ENCODE measurements at regions not wholly inside any gene's neighbourhood (a gene's known extent, or its start where the extent isn't known, plus 50 kb on each side); places are given as distances from the start of the nearest gene placed in this dataset.
"Not testable (repeated sequence)": the region's sequence is repeated elsewhere in the genome, so short reads cannot be mapped to it uniquely, and the experiment has no call there.

DNA sequence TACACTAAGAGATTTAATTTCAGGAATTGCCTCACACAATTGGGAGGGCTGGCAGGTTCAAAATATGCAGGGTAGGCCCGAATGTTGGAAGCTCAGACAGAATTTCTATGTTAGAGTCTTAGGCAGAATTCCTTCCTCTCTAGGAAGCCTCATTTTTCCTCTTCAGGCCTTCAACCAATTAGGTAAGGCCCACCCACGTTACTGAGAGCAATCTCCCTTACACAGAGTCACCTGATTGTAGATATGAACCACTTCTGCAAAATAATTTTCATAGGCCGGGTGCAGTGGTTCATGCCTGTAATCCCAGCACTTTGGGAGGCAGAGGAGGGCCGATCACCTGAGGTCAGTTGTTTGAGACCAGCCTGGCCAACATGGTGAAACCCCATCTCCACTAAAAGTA, 50.2 kb upstream of the HIVEP1 start:
- Mint-ChIP-seq H3K27me3 (no peaks in the 10 kb centered on the region), H3K4me3 (no peak overlapping the region), H3K9me3 (peaks cover 2% of the 10 kb centered on the region), H3K4me1 (no peaks in the 10 kb centered on the region), H3K27ac (no peak overlapping the region), H3K36me3 (ENCODE audit: low read depth) (no peaks in the 10 kb centered on the region)
- POLR2A ChIA-PET = no interaction called here
- DNase-seq = no peak
- CTCF ChIA-PET = interaction anchor here (1.2 kb wide), 1 partner anchor 137 kb away, joined by 3 read pairs; no protein-coding TSS in a partner anchor

DNA sequence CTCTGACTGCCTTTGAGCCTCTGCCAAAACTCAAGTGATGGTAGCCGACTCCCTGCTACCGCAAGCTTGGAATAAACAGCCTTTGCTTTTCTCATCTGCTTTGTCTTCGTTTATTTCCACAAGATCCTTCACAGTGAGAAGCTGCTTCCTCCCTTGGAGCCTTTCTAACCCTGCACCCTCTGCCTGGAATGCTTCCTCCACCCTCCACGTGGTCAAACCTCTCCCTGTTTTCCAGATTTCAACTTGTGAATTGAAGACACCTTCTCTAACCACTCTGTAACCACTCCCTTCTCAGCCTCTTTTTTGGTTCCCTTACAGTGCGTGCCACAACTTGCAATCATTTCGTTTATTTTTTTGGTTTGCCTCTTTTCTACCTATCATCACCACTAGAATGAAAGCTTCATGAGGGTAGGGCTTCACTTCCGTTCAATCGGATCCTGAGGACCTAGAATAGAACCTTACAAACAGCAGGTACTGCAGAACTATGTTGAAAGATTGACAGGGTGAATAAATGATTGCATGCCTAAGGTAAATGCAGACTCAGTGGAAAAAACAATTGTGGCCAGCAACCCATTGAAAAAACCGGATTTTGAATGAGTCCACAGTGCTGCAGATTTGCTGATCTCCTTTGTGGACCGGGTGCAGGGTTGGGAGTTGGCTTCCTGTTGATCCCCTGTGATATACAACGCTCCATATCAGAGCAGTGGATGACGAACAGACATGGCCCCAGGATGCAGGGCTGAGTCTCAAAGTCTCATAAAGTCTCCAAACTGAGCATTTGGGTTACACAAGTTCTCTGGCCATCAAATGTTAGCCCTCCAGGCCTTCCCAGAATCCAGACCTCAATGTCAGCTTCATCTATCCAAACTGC, 51.0 kb upstream of the HIVEP1 start:
- Mint-ChIP-seq H3K4me3 (no peak overlapping the region), H3K27me3 (no peaks in the 10 kb centered on the region), H3K27ac (no peak overlapping the region), H3K4me1 (no peaks in the 10 kb centered on the region), H3K36me3 (ENCODE audit: low read depth) (no peaks in the 10 kb centered on the region), H3K9me3 (peaks cover 5% of the 10 kb centered on the region)
- ChIA-PET POLR2A (no interaction called here), CTCF (no interaction called here)
- DNase-seq = no peak

DNA sequence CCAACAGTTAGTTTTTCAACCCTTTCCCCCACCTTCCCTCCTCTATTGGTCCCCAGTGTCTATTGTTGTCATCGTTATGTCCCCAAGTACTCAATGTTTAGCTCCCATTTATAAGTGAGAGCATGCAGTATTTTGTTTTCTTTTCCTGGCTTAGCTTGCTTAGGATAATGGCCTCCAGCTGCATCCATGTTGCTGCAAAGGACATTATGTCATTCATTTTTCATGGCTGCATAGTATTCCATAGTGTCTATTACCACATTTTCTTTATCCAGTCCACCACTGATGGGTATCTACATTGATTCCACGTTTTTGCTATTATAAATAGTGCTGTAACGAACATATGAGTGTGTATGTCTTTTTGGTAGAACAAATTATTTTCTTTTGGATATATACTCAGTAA, 55.3 kb upstream of the HIVEP1 start:
- no peak for DNase-seq
- POLR2A ChIA-PET = no interaction called here
- Mint-ChIP-seq H3K4me1 (no peaks in the 10 kb centered on the region), H3K9me3 (peaks cover 3% of the 10 kb centered on the region), H3K27ac (no peak overlapping the region), H3K27me3 (no peaks in the 10 kb centered on the region), H3K36me3 (ENCODE audit: low read depth) (no peaks in the 10 kb centered on the region), H3K4me3 (no peak overlapping the region)
- CTCF ChIA-PET = no interaction called here

DNA sequence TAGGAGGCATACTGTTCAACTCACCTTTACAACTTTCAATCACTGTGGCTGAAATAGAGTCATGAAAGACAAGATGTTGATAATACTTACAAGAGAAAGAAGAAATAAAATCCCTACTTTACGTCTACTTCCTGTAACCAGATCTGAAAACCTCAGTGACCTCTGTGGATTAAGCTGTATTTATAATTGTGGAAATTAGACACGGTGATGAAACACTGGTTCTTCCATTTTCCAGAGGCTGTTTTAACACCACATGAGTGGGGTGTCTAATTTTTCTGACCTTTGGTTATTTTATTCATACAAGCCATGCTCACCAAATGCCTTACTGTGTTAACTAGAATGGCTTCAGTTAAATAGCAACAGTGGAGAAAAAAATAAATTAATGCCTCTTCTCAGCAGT, 58.5 kb upstream of the HIVEP1 start:
- no peaks in the 10 kb centered on the region for H3K36me3 Mint-ChIP-seq (ENCODE audit: low read depth)
- H3K4me3 Mint-ChIP-seq = no peak overlapping the region
- no peak for DNase-seq
- CTCF ChIA-PET = interaction anchor here (1.2 kb wide), 1 partner anchor 19 kb away, joined by 3 read pairs; no protein-coding TSS in a partner anchor
- POLR2A ChIA-PET = no interaction called here
- H3K27me3 Mint-ChIP-seq = no peaks in the 10 kb centered on the region
- peaks cover 6% of the 10 kb centered on the region for H3K9me3 Mint-ChIP-seq
- no peaks in the 10 kb centered on the region for H3K4me1 Mint-ChIP-seq
- no peak overlapping the region for H3K27ac Mint-ChIP-seq

DNA sequence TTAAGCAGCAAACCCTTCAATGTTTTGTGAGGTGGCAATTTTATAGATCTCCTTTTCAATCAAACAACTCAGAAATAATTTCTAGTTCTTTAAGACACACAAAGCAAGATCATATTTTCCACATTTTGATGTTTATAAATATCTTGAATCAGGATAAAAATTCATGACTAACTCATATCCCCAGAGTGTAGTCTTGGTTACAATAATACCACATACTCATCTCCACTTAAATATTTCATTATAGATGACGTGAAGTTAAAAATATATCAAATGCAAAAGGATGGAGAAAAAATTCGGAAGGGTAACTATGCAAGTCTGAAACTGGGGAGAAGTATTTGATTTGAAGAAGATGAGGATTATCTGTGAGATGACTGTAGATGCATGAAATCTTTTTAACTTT, 59.8 kb upstream of the HIVEP1 start:
- Mint-ChIP-seq H3K4me3 (no peak overlapping the region), H3K9me3 (peaks cover 6% of the 10 kb centered on the region), H3K36me3 (ENCODE audit: low read depth) (no peaks in the 10 kb centered on the region), H3K4me1 (no peaks in the 10 kb centered on the region), H3K27ac (no peak overlapping the region), H3K27me3 (no peaks in the 10 kb centered on the region)
- ChIA-PET CTCF (interaction anchor here (0.6 to 1.2 kb wide), 2 partner anchors 20 to 948 kb away, joined by 3 read pairs; no protein-coding TSS in a partner anchor), POLR2A (no interaction called here)
- DNase-seq = no peak

DNA sequence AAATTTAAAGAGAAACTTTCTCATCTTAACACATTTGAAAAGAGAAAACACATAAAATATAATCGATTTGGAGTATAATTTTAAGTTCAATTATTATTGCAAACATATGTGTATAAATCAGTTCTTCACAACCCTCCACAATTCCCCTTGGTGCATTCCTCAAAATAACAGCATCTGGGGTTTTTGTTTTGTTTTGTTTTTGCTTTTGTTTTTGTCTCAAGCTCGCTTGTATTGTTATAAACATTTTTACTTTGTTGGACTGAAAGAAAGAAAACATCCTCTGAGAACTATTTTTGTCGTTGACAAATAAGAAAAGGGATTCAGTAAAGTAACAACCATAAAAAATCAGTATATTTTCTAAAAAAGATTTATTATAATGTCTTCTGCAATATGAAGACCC, 60.2 kb upstream of the HIVEP1 start:
- POLR2A ChIA-PET = no interaction called here
- Mint-ChIP-seq H3K27ac (no peak overlapping the region), H3K36me3 (ENCODE audit: low read depth) (no peaks in the 10 kb centered on the region)

DNA sequence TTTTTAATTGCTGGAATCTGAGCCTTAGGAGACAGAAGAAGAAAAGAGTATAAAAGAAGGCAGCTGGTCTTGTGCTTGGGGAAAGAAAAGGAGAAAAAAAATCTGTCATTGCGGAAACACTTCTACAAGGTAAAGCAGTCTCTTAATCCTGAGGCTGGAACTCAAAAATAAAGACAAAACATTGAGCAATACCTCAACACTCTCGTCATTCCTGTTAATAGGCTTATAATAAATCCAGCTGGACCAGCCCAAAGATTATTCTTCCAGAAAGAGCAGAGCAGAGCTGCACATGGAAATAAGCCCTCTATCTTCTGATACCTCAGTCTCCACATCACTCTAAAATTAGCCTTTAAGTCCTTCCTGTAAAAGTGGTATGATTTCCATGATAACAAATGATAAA, 62.0 kb upstream of the HIVEP1 start:
- no peak overlapping the region for H3K4me3 Mint-ChIP-seq
- H3K27ac Mint-ChIP-seq = no peak overlapping the region
- CTCF ChIA-PET = no interaction called here
- no peaks in the 10 kb centered on the region for H3K4me1 Mint-ChIP-seq
- peaks cover 2% of the 10 kb centered on the region for H3K9me3 Mint-ChIP-seq
- H3K36me3 Mint-ChIP-seq (ENCODE audit: low read depth) = no peaks in the 10 kb centered on the region
- DNase-seq = no peak
- H3K27me3 Mint-ChIP-seq = no peaks in the 10 kb centered on the region
- POLR2A ChIA-PET = no interaction called here

More for the DNA sequence above, 60.2 kb upstream of the HIVEP1 start:
- Mint-ChIP-seq H3K9me3 (peaks cover 6% of the 10 kb centered on the region), H3K27me3 (no peaks in the 10 kb centered on the region), H3K4me3 (no peak overlapping the region), H3K4me1 (no peaks in the 10 kb centered on the region)
- DNase-seq = no peak
- CTCF ChIA-PET = no interaction called here

DNA sequence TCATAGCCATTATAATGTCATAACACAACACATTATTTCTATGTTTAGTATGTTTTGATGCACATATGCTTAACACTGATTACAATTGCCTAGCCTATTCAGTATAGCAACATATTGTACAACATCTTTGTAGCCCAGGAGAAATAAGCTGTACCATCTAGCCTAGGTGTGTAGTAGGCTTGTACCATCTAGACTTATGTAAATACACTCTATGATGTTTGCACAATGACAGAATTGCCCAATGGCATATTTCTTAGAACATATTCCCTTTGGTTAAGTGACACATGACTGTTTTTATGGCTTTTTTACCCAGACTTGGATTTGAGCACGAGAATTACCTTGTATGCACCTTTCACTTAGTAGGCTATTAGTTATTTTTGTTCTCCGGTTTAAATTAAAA, 64.5 kb upstream of the HIVEP1 start:
- no peaks in the 10 kb centered on the region for H3K36me3 Mint-ChIP-seq (ENCODE audit: low read depth)
- H3K27me3 Mint-ChIP-seq = no peaks in the 10 kb centered on the region
- no peak for DNase-seq
- peaks cover 2% of the 10 kb centered on the region for H3K9me3 Mint-ChIP-seq
- no peak overlapping the region for H3K4me3 Mint-ChIP-seq
- CTCF ChIA-PET = interaction anchor here (1.1 kb wide), 2 partner anchors 21 to 237 kb away, joined by 3 to 4 read pairs; no protein-coding TSS in a partner anchor
- POLR2A ChIA-PET = no interaction called here
- no peak overlapping the region for H3K27ac Mint-ChIP-seq
- no peaks in the 10 kb centered on the region for H3K4me1 Mint-ChIP-seq

DNA sequence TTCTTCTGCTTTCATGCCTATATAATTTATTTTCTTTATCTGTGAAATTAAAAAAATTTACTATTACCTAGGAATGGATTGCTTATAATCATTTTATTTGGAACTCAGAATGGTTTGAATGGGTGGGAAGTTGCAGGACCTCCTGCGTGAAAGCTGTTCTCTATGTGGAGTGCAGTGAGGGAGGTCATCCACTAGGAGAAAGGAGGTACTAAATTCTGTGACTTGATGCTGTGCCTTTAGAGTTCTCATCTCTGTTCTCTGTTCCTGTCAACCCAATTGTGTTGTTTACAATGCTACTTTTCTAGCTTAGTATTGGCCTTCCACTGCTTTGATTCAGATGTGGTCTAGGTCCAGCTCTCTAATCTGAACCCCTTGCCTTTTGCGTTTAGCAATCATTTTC, 65.0 kb upstream of the HIVEP1 start:
- CTCF ChIA-PET = interaction anchor here (1.1 kb wide), 2 partner anchors 21 to 236 kb away, joined by 3 to 4 read pairs; no protein-coding TSS in a partner anchor
- H3K36me3 Mint-ChIP-seq (ENCODE audit: low read depth) = no peaks in the 10 kb centered on the region
- POLR2A ChIA-PET = no interaction called here
- H3K4me3 Mint-ChIP-seq = no peak overlapping the region
- DNase-seq = no peak
- no peaks in the 10 kb centered on the region for H3K27me3 Mint-ChIP-seq
- H3K9me3 Mint-ChIP-seq = peaks cover 2% of the 10 kb centered on the region
- H3K4me1 Mint-ChIP-seq = peaks cover 2% of the 10 kb centered on the region
- H3K27ac Mint-ChIP-seq = no peak overlapping the region

DNA sequence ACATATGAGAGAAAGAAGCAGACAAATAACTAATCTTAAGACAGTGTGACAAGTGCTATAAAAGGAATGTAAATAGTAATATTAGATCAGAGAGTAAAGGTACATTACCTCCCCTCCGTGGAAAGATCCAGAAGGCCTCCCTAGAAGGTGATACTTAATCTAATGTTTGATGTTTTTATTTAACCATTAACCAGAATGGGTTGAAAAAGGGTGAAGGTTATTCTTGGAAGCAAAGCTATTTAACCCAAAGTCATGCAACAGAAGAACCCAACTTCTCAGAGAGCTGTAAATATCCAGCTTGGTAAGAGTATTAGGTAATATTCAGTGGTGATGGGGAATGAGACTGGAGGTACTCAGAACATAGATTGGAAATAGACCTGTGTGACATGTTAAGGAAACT, 68.0 kb upstream of the HIVEP1 start:
- Mint-ChIP-seq H3K4me1 (peaks cover 3% of the 10 kb centered on the region), H3K27me3 (no peaks in the 10 kb centered on the region), H3K4me3 (no peak overlapping the region), H3K36me3 (ENCODE audit: low read depth) (no peaks in the 10 kb centered on the region), H3K9me3 (no peaks in the 10 kb centered on the region), H3K27ac (no peak overlapping the region)
- POLR2A ChIA-PET = no interaction called here
- no peak for DNase-seq
- CTCF ChIA-PET = interaction anchor here (1.1 kb wide), 1 partner anchor 33 kb away, joined by 3 read pairs; no protein-coding TSS in a partner anchor

DNA sequence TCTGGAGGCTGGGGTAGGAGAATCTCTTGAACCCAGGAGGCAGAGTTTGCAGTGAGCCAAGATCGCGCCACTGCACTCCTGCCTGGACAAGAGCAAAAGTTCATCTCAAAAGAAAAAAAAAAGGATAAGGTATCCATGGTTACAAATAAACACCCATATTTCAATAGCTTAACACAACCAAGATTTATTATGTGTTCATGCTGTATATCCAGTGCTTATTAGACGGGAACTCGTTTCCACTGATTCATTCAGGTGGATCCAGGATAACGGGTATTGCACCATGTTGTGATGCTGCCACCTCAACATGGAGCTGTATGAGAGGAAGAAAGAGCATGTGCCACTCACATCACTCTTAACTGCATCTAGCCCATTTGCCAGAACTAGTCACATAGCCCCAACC, 69.1 kb upstream of the HIVEP1 start:
- no peak overlapping the region for H3K27ac Mint-ChIP-seq
- no peaks in the 10 kb centered on the region for H3K36me3 Mint-ChIP-seq (ENCODE audit: low read depth)
- no peaks in the 10 kb centered on the region for H3K9me3 Mint-ChIP-seq
- POLR2A ChIA-PET = no interaction called here
- no peak overlapping the region for H3K4me3 Mint-ChIP-seq
- H3K4me1 Mint-ChIP-seq = peaks cover 3% of the 10 kb centered on the region
- CTCF ChIA-PET = no interaction called here
- H3K27me3 Mint-ChIP-seq = no peaks in the 10 kb centered on the region
- DNase-seq = no peak

DNA sequence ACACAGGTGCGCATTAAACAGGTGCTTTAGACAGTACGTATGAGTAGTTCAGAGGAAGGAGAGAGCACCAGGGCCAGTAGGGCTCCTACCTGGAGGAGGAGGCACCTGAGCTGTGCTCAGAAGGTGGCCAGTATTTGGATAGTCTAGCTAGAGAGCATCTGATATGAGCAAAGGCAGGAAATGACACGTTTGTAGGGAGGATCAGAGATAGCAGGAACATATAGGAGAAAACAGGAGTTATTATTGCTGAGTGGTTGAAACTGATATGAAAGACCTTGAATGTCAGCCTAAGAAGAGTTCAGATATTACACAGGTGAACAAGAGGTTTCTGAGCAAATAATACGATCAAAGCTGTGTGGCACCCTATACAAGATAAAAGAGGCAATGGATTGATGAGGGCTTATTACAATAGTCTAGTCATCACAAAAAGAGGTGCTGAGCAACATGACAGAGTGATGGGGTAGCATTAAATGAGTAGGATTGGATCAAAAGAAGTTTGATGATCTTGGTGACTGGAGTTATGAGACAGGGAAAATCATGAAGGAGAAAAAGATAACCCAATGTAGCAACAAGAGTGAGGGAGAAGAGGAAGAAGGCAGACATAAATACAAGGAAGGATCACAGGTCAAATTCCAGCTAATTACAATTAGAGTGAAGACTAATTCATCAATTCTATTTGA, 69.8 kb upstream of the HIVEP1 start:
- no peak for DNase-seq
- POLR2A ChIA-PET = no interaction called here
- no peaks in the 10 kb centered on the region for H3K36me3 Mint-ChIP-seq (ENCODE audit: low read depth)

DNA sequence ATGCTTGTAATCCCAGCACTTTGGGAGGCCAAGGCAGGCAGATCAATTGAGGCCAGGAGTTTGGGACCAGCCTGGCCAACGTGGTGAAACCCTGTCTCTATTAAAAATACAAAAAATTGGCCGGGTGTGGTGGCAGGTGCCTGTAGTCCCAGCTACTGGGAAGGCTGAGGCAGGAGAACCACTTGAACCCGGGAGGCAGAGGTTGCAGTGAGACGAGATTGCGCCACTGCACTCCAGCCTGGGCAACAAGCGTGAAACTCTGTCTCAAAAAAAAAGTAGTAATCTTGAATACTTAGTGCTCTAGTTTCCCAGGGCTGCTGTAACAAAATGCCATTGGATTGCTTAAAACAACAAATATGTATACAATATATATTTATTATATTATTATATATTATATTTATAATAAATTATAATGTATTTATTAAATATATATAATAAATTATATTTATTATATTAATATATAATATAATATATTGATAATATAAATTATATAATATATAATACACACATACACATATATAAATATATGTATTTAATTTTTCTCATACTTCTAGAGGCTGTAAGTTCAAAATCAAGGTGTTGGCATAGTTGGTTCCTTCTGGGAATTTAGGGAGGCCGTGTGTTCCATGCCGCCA, 71.5 kb upstream of the HIVEP1 start:
- H3K4me3 Mint-ChIP-seq; DNase-seq; H3K4me1 Mint-ChIP-seq; POLR2A ChIA-PET; H3K27me3 Mint-ChIP-seq; H3K27ac Mint-ChIP-seq; H3K9me3 Mint-ChIP-seq; H3K36me3 Mint-ChIP-seq (ENCODE audit: low read depth): not testable (repeated sequence)
- CTCF ChIA-PET = interaction anchor here (1.0 kb wide), 1 partner anchor 10 kb away, joined by 3 read pairs; no protein-coding TSS in a partner anchor

More for the DNA sequence above, 69.8 kb upstream of the HIVEP1 start:
- CTCF ChIA-PET = no interaction called here
- Mint-ChIP-seq H3K27ac (no peak overlapping the region), H3K4me3 (no peak overlapping the region), H3K27me3 (no peaks in the 10 kb centered on the region), H3K9me3 (no peaks in the 10 kb centered on the region), H3K4me1 (peaks cover 3% of the 10 kb centered on the region)
